Nephron (organoid): ENCODE measurements at regions not wholly inside any gene's neighbourhood (a gene's known extent, or its start where the extent isn't known, plus 50 kb on each side); places are given as distances from the start of the nearest gene placed in this dataset.

Source experiments
- H3K27ac Mint-ChIP-seq, 3 experiments: 2 replicates each; pipeline ENCODE4 v1.8.0; 2020; ENCODE audit warnings: mixed read lengths in 3 of 3, mild to moderate bottlenecking in 2 of 3, moderate library complexity in 1 of 3
- H3K27me3 Mint-ChIP-seq: 2 replicates; pipeline ENCODE4 v1.8.0; 2021; ENCODE audit warnings: low read depth, mild to moderate bottlenecking, moderate library complexity, mixed read lengths
- H3K36me3 Mint-ChIP-seq: 2 replicates; pipeline ENCODE4 v1.8.0; 2020; ENCODE audit warnings: low read depth, mixed read lengths
- H3K4me1 Mint-ChIP-seq: 2 replicates; pipeline ENCODE4 v1.8.0; 2020; ENCODE audit warnings: mixed read lengths
- H3K4me3 Mint-ChIP-seq, 3 experiments: 2 replicates each; pipeline ENCODE4 v1.8.0; 2020; ENCODE audit warnings: mild to moderate bottlenecking in 3 of 3, mixed read lengths in 3 of 3, moderate library complexity in 2 of 3
- H3K9me3 Mint-ChIP-seq: 2 replicates; pipeline ENCODE4 v1.8.0; 2020; ENCODE audit warnings: mixed read lengths
- CTCF ChIP-seq, 3 experiments: fragments of 200-600 bp; sonication (generic); IDR thresholded peaks; one replicate each; pipeline ENCODE4 v1.5.0; 2021; ENCODE audit warnings: antibody characterized with exemption in 3 of 3; ENCODE audit not compliant: unreplicated experiment in 3 of 3

GRCh38 chr3:35871009-35871408 is 231.7 kb downstream of the ARPP21 start:
- no peak overlapping the region for H3K4me3 Mint-ChIP-seq
- H3K4me1 Mint-ChIP-seq = peaks cover 7% of the 10 kb centered on the region
- H3K36me3 Mint-ChIP-seq = no peaks in the 10 kb centered on the region
- no peak for TF ChIP-seq CTCF (IDR thresholded peaks at IDR 0.05; ENCODE audit: unreplicated experiment in 3 of 3)
- no peaks in the 10 kb centered on the region for H3K27me3 Mint-ChIP-seq
- H3K9me3 Mint-ChIP-seq = no peaks in the 10 kb centered on the region
- H3K27ac Mint-ChIP-seq = no peak overlapping the region

GRCh38 chr3:35883929-35884328 is 244.6 kb downstream of the ARPP21 start:
- no peaks in the 10 kb centered on the region for H3K36me3 Mint-ChIP-seq
- peaks cover 11% of the 10 kb centered on the region for H3K9me3 Mint-ChIP-seq
- TF ChIP-seq CTCF (IDR thresholded peaks at IDR 0.05; ENCODE audit: unreplicated experiment in 3 of 3) = no peak
- H3K4me1 Mint-ChIP-seq = no peaks in the 10 kb centered on the region
- H3K27ac Mint-ChIP-seq = no peak overlapping the region
- no peak overlapping the region for H3K4me3 Mint-ChIP-seq
- H3K27me3 Mint-ChIP-seq = no peaks in the 10 kb centered on the region

GRCh38 chr3:35894735-35895134 is 255.4 kb downstream of the ARPP21 start:
- no peak overlapping the region for H3K4me3 Mint-ChIP-seq
- TF ChIP-seq CTCF (IDR thresholded peaks at IDR 0.05; ENCODE audit: unreplicated experiment in 3 of 3) = no peak

GRCh38 chr3:35899245-35899644 is 259.9 kb downstream of the ARPP21 start:
- no peak overlapping the region for H3K4me3 Mint-ChIP-seq
- no peaks in the 10 kb centered on the region for H3K36me3 Mint-ChIP-seq
- no peaks in the 10 kb centered on the region for H3K4me1 Mint-ChIP-seq
- peaks cover 11% of the 10 kb centered on the region for H3K9me3 Mint-ChIP-seq
- H3K27me3 Mint-ChIP-seq = no peaks in the 10 kb centered on the region
- no peak overlapping the region for H3K27ac Mint-ChIP-seq
- TF ChIP-seq CTCF (IDR thresholded peaks at IDR 0.05; ENCODE audit: unreplicated experiment in 3 of 3) = no peak

More at GRCh38 chr3:35894735-35895134, 255.4 kb downstream of the ARPP21 start:
- Mint-ChIP-seq H3K27ac (no peak overlapping the region), H3K4me1 (no peaks in the 10 kb centered on the region), H3K27me3 (no peaks in the 10 kb centered on the region), H3K9me3 (peaks cover 8% of the 10 kb centered on the region), H3K36me3 (no peaks in the 10 kb centered on the region)

- H3K27ac Mint-ChIP-seq = no peak overlapping the region
- no peaks in the 10 kb centered on the region for H3K36me3 Mint-ChIP-seq
- no peak for TF ChIP-seq CTCF (IDR thresholded peaks at IDR 0.05; ENCODE audit: unreplicated experiment in 3 of 3)
- no peaks in the 10 kb centered on the region for H3K27me3 Mint-ChIP-seq
- H3K4me1 Mint-ChIP-seq = no peaks in the 10 kb centered on the region
- H3K9me3 Mint-ChIP-seq = peaks cover 8% of the 10 kb centered on the region
- no peak overlapping the region for H3K4me3 Mint-ChIP-seq
Observed at GRCh38 chr3:35900079-35900478, 260.8 kb downstream of the ARPP21 start.

- Mint-ChIP-seq H3K27ac (no peak overlapping the region), H3K36me3 (no peaks in the 10 kb centered on the region)
- peak; percentile 53 to 69 (median 58) for TF ChIP-seq CTCF (IDR thresholded peaks at IDR 0.05; ENCODE audit: unreplicated experiment in 3 of 3)
Observed at GRCh38 chr3:35908366-35909232, 269.3 kb downstream of the ARPP21 start.

More at GRCh38 chr3:35908366-35909232, 269.3 kb downstream of the ARPP21 start:
- H3K4me3 Mint-ChIP-seq = no peak overlapping the region
- peaks cover 4% of the 10 kb centered on the region for H3K9me3 Mint-ChIP-seq
- no peaks in the 10 kb centered on the region for H3K4me1 Mint-ChIP-seq
- H3K27me3 Mint-ChIP-seq = no peaks in the 10 kb centered on the region
